GM18505 (cell line): ENCODE measurements at regions not wholly inside any gene's neighbourhood (a gene's known extent, or its start where the extent isn't known, plus 50 kb on each side); places are given as distances from the start of the nearest gene placed in this dataset.

Experiments used
- ATAC-seq: cut with Tn5 transposase; IDR thresholded peaks from one replicate; pipeline ENCODE4 v1.9.1; 2021; ENCODE audit not compliant: unreplicated experiment
- POLR2A ChIP-seq: IDR thresholded peaks from 4 replicates; pipeline ENCODE4 v1.6.1; 2011; ENCODE audit warnings: borderline replicate concordance; ENCODE audit not compliant: insufficient read depth, insufficient read length; ENCODE audit errors: extremely low read depth

DNA sequence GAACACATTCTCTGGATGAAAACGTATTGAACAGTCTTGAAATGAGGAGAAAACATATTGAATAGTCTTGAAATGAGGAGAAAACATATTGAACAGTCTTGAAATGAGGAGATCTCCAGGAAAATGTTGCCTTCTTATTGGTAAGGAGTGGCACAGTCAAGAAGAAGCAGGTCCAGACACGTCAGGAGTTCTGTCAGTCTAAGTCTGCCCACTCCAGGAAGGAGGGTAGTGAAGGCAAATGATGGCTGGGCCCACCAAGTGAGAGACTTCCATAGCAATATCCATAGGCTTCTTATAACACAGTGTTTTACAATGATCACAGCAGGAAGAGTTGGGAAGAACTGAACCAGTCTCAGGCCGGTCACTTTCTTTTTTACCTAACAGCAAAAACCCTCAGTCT is 316.2 kb downstream of the ETAA1 start:
- no peak for TF ChIP-seq POLR2A

DNA sequence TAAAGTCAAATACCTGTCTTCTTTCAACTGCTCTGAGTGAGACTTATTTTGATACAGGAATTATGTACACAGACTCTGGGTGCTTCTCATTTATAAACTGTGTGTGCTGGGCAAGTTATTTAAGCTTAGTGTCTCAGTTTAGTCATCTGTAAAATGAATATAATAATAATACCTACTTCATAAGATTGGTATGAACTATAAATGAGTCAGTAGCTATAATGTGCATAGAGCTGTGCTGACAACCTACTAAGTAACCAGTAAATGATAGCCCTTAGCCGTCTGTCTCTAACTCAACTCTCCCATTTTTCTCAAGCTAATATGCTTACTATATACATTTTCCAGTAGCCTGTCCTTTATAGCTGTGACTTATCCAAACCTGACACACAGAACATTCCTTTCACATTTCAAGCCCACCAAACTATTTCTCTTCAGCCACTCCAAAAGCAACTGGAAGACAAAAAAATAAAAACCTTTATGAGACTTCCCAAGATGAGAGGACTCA is 319.8 kb downstream of the ETAA1 start:
- TF ChIP-seq POLR2A: no peak
- no peak for ATAC-seq

More for the DNA sequence above, 316.2 kb downstream of the ETAA1 start:
- ATAC-seq: no peak

DNA sequence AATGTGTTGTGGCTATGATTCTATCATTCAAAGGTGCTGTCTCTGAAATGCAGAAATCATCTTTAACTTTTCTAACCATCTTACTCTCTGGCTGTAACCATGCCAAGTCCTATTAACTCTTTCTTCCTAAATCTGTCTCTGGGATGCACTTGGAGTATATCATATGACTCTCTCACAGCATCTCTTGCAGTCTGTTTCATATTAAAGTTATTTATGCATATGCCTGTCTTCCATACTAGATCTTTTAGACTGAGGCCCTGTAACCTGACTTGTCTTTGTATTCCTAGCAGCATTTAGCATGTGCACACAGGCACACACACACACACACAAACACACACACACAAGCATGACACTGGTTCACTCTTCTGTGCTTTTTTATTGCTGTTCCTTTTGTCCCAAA is 320.6 kb downstream of the ETAA1 start:
- TF ChIP-seq POLR2A: no peak
- ATAC-seq: no peak

DNA sequence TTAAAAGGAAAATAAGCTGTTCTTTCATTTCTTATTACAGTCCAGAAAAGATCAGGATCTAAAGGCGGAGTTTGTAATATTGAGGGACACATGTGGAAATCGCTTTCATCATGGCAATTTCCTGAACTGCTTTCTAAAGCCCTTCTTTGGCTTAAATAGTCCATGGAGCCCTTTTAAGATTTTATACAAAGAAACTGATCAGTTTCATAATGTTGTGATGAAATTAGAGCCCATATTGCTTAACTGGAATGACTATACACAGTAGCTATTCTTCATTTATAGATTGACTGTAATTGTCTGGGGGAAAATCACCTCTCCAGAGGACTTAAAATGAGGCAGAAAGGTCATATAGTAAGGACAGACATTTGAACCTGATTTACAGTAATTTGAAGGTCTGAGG is 322.2 kb downstream of the ETAA1 start:
- no peak for ATAC-seq
- TF ChIP-seq POLR2A: no peak

DNA sequence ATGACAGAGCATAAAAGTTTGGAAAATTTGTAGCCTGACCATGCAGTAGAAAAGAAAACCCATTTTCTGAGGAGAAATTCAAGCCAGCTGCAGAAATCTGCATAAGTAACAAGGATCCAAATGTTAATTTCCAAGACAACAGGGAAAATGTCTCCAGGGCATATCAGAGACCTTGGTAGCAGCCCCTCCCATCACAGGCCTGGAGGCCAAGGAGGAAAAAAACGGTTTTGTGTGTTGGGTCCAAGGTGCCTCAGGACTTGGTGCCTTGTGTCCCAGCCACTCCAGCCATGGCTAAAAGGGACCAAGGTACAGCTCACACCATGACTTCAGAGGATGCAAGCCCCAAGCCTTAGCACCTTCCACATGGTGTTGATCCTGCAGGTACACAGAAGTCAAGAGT is 324.4 kb downstream of the ETAA1 start:
- ATAC-seq: no peak
- TF ChIP-seq POLR2A: no peak

DNA sequence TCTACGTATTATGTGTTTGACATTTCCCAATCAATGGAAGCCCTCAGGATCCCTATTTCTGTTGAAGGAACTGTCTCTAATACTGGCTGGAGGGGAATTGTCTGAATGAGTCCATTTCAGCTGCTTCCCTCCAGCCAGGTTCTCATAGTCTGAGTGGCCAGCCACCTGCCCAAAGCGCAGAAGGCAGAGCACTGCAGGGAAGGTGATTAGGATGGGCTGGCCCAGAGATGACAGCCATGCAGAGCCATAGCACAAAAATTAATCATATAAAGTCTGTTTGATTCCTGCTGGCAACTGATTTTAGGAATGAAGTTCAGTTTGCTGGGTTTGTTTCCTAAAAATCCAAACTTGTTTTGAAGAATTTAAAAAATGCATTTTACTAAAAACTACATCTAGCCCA is 327.1 kb downstream of the ETAA1 start:
- no peak for ATAC-seq
- TF ChIP-seq POLR2A: no peak

DNA sequence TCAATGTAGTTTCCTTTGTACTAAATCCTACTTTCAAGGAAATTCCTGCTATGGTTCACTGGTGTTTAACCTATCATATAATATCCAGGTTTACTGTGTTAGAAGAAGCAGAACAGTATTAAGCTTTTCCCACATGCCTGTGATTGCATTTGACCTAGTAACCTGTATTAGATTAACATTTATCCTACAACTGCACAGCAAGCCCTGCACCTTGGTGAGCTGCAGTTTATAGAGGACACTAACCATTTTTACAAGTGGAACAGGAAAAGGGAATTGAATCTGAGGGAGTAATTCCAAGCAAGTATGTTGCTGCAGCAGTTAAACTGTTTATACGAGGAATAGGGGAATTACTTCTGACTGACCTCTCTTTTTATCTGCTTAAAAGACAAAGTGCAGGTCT is 328.6 kb downstream of the ETAA1 start:
- ATAC-seq: no peak
- TF ChIP-seq POLR2A: no peak

DNA sequence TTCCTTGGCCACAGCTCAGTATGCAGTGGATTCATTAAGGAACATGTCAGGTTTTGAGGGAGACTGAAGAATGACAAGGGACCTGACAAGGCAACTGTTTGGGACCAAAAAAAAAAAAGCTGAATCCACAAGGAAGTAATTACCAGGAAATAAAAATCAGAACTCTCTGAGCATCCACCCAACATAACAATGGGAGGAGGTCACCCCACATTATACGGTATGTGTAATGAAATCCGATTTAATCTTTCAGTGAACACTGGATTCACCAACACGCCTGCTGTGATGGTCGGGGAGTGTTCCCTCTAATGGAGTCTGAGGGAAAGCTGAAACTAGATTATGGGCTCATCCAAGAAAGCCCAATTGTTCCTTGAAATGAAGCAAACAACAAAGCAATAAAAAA is 329.3 kb downstream of the ETAA1 start:
- TF ChIP-seq POLR2A: no peak
- no peak for ATAC-seq

DNA sequence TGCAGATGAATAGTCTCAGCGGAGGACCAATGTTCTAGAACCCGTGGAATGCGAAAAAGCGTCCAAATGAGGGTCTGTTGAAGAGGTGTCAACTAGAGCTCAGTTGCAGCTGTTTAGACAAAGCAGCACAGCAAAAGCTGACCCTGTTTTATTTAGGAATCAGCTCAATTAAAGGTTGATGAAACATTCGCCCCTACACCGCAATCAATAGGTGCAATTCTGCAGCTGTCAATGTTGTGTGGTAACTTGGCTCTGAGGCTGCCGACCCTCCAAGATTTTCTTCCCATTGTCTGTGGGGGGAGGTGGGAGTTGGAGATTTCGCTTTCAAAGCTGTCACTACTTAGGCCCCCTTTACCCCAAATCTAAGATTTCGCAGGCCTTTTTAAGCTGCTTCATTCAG is 330.0 kb downstream of the ETAA1 start:
- TF ChIP-seq POLR2A: no peak
- ATAC-seq: no peak

DNA sequence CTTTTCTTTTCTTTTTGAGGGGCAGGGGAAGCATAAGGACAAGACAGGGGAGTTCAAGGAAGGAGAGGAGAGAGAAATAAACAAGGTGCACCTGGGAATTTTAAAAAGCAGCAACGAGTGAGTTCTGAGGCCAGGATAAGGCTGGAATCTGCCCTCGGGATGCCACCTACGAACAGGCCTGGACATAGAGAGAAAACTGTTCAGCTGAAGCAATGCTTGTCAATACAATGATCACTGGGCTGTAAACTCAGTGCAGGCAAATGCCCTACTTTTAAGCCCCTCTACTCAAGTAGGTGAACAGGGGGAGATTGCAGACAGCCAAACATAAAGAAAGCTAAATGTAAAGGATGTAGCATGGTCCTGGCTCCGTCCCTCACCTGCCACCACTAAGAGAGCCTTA is 330.5 kb downstream of the ETAA1 start:
- TF ChIP-seq POLR2A: no peak
- no peak for ATAC-seq

DNA sequence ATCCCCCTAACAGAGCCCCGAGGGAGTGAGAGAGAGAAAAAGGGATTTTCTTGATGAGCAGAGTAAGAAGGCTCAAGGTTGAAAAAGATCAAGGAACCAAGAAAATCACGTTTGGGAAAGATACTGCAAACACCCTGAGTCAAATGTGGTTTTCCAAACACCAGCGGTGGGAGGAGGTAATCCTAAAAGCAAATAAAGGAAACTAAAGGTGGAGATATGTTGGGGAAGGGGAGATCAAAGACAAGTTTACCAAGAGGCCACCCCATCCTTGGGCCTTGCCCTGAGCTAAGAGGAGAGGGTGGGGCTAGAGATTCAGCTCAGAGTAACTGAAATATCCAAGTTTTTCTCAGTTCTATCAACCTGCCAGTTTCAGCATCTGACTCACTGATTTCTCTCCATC is 332.3 kb downstream of the ETAA1 start:
- ATAC-seq: no peak
- TF ChIP-seq POLR2A: no peak

DNA sequence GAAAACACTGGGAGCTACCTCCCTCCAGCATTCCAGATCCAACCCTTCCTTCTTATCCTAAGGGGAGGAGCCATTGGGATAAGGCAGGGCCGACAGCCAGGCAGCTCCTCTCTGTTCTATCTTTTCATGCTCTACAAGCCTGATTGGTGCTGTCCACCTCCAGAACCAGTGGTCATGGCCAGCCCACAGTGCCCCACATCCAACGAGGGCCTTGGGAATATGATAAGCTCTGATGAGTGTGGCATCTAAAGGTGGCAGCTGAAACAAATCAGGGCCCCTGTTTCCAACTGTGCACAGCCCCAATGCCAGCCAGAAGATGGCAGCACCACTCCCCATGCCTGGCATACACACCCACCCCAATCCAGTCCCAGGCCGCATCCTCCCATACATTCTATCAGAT is 329.3 kb downstream of the C1D start:
- no peak for TF ChIP-seq POLR2A

DNA sequence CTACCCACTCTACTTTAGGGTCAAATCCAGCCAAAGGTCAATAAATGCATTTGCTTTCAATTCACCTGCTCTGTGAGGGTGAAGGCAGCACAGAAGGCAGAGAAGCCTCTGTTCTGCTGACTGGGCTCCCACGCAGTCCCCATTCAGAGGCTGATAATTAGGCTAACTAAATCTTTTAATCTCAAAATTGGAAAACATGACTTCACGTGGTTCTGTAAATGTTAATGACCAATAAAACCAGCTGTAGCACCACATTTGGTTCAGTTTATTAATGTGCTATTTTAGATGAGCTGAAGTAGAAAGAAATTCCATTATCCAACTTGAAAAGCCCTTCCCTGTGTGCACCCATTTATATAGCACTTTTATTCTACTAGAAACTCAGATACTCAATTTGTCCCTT is 310.6 kb downstream of the C1D start:
- TF ChIP-seq POLR2A: no peak
- no peak for ATAC-seq

More for the DNA sequence above, 329.3 kb downstream of the C1D start:
- no peak for ATAC-seq

DNA sequence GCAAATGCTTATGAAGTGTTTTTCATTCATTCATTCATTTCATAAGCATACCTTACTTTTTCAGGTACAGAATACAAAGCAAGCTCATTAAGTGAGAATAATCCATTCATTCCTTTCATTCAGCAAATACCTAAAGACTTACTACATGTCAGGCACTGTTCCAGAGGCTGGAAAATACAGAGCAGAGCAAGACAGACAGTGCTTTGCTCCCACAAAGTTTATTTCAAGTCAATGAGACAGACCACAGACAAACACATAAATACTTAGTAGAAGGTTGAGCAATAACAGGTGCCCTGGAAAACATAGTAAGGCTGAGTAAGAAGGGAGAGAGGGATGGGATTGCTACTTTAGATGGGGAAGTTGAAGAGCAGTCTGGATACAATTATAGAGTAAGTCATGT is 309.8 kb downstream of the C1D start:
- TF ChIP-seq POLR2A: no peak
- ATAC-seq: no peak

DNA sequence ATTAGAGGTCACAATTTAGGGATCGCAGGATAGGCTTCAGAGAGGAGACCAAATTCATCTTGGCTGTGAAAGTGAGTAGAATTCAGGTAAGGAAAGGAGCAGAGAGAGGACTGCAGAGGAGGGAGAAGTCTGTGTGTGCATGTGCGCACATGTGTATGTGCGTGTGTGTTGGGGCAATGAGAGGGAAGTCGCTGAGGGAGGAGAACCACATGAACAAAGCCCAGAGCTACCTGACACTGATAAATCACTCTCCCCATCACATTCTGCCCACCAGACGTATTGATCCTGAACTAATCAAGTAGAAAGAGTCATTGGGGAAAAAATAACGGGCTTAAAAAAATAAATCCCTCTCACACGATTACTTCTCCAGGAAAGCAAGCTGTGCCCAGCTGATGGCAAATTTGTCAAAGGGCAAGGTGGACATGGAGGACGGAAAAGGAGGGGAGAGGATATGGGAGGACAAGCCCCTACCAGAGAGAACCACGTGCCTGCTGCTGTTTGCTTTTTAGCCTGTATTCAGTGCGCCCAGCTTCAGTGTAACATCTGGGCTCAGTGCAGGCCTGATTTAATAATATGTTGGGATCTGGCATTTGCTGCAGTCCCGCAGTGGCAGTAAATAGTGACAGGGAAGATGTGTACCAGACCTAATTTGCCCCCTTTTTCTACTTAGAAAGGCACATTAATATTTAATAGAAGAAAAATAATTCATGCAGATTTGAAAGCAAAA is 307.5 kb downstream of the C1D start:
- ATAC-seq: no peak

DNA sequence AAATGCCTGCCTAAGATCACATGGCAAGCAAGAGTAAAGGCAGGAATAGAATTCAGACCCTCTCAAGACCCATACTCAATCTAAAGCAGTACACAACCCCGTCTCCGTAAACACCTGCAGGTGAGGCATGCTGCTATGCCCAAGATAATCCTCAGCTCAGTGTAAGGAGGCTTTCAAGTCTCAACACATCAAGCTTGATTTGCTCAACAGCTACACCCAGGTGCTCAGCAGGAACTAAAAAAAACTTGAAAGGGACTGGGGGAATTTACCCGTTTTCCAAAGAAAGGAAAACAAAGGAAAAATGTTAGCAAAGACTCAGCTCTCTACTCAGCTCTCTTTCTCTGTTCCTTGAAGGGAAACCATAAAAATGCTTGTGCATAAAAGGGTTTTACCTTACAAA is 301.8 kb downstream of the C1D start:
- TF ChIP-seq POLR2A: no peak

More for the DNA sequence above, 307.5 kb downstream of the C1D start:
- no peak for TF ChIP-seq POLR2A

DNA sequence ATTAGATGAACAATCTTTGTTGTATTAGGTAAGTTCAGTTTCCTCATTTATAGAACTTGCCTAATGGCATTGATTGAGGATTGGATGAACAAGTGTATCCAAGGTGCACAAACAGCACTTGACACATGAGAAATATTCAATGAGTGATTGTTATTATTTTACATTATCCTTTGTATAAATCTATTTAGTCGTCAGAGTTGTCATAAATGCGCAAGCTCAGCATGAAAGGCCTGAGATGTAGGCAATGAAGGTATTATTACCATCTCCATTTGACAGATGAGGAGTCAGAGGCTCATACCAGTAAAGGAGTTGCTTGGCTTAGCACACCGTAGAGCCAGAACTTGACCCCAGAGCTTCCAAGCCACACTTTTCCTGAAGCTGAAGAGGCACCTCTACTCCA is 291.4 kb downstream of the C1D start:
- TF ChIP-seq POLR2A: no peak
- ATAC-seq: no peak

More for the DNA sequence above, 301.8 kb downstream of the C1D start:
- ATAC-seq: no peak
